B cell (primary cell): ENCODE measurements at regions not wholly inside any gene's neighbourhood (a gene's known extent, or its start where the extent isn't known, plus 50 kb on each side); places are given as distances from the start of the nearest gene placed in this dataset.
A peak's percentile ranks its signal among the peaks of the same experiment; 100 is the strongest.

Experiments used
- ATAC-seq: fragments of 200-7000 bp; cut with Tn5 transposase; one replicate; pipeline ENCODE4 v1.10.0; 2021; ENCODE audit warnings: low read depth, mild to moderate bottlenecking, moderate number of reproducible peaks, moderate library complexity
- CTCF ChIA-PET: fragments of 350-600 bp; sonication (Branson Sonifier 250); formaldehyde crosslinking; loops from one replicate; lab custom pipeline; 2021; ENCODE audit warnings: antibody characterized with exemption, inconsistent platforms; lab: Charles Lee
- POLR2A ChIA-PET: fragments of 350-600 bp; sonication (Branson Sonifier 250); formaldehyde crosslinking; loops from one replicate; lab custom pipeline; 2021; ENCODE audit warnings: antibody characterized with exemption; lab: Charles Lee
- DNase-seq: peaks from one replicate; pipeline ENCODE4 v3.0.0; 2013
- H2AFZ ChIP-seq: 2 replicates; pipeline ENCODE4 v1.6.1; 2012; ENCODE audit warnings: mild to moderate bottlenecking, low read depth, low read length; ENCODE audit not compliant: insufficient read depth, poor library complexity, severe bottlenecking
- H3K27ac ChIP-seq, 2 donors: 1 replicate in 1 of 2; 2 replicates in 1 of 2; pipeline ENCODE4 v1.5.1; 2012 to 2013; ENCODE audit warnings: low read length in 2 of 2, mild to moderate bottlenecking in 2 of 2, moderate library complexity in 1 of 2
- H3K27me3 ChIP-seq, 4 experiments: fragments of 200-600 bp in 1 of 4; sonication (generic) in 1 of 4; replicated peaks in 1 of 4; 1 replicate in 2 of 4; 2 replicates in 2 of 4; pipeline versions ENCODE4 v1.6.1 to v1.7.0; 2013 to 2016; ENCODE audit warnings: low read length in 3 of 4, mild to moderate bottlenecking in 2 of 4, mixed read lengths in 1 of 4, moderate library complexity in 1 of 4; ENCODE audit not compliant: insufficient read depth in 4 of 4, control insufficient read depth in 3 of 4; ENCODE audit errors: control extremely low read depth in 1 of 4
- H3K36me3 ChIP-seq, 2 experiments: replicated peaks in 1 of 2; 1 replicate in 1 of 2; 2 replicates in 1 of 2; pipeline versions ENCODE4 v1.6.1 to v1.7.1; 2013; ENCODE audit warnings: low read length in 1 of 2; ENCODE audit not compliant: insufficient read depth in 2 of 2, control insufficient read depth in 1 of 2; ENCODE audit errors: control extremely low read depth in 1 of 2, extremely low read depth in 1 of 2
- H3K4me1 ChIP-seq, 2 donors: fragments of 200-600 bp in 1 of 2; sonication (generic) in 1 of 2; 1 replicate in 1 of 2; 2 replicates in 1 of 2; pipeline versions ENCODE4 v1.5.1 to v1.6.1; 2013 to 2017; ENCODE audit warnings: low read length in 2 of 2; ENCODE audit not compliant: control insufficient read depth in 2 of 2, insufficient read depth in 2 of 2
- H3K4me2 ChIP-seq: replicated peaks from 2 replicates; pipeline ENCODE3; 2012; ENCODE audit warnings: mild to moderate bottlenecking, low read depth, low read length; ENCODE audit not compliant: poor library complexity, severe bottlenecking
- H3K4me3 ChIP-seq, 5 experiments: fragments of 200-600 bp in 1 of 5; sonication (generic) in 1 of 5; 1 replicate in 3 of 5; 2 replicates in 2 of 5; pipeline versions ENCODE4 v1.5.1 to v1.7.0; 2011 to 2016; ENCODE audit warnings: low read length in 4 of 5, mild to moderate bottlenecking in 4 of 5, low read depth in 2 of 5, control low read depth in 1 of 5, moderate library complexity in 1 of 5; ENCODE audit not compliant: insufficient read depth in 1 of 5; ENCODE audit errors: control extremely low read depth in 1 of 5, extremely low read depth in 1 of 5
- H3K79me2 ChIP-seq: fragments of 200-600 bp; sonication (generic); one replicate; pipeline ENCODE4 v1.6.0; 2016; ENCODE audit warnings: low read length; ENCODE audit not compliant: control insufficient read depth, insufficient read depth
- H3K9ac ChIP-seq: fragments of 200-600 bp; sonication (generic); 2 replicates; pipeline ENCODE4 v1.6.1; 2017; ENCODE audit warnings: mild to moderate bottlenecking, low read length, moderate library complexity
- H3K9me3 ChIP-seq, 3 donors: one replicate each; pipeline versions ENCODE4 v1.6.1 to v1.7.1; 2013; ENCODE audit warnings: low read length in 2 of 3; ENCODE audit not compliant: control insufficient read depth in 2 of 3, insufficient read depth in 1 of 3; ENCODE audit errors: control extremely low read depth in 1 of 3
- H4K20me1 ChIP-seq: 2 replicates; pipeline ENCODE4 v1.6.0; 2012; ENCODE audit warnings: mild to moderate bottlenecking, low read length; ENCODE audit not compliant: insufficient read depth, control insufficient read depth, poor library complexity, severe bottlenecking
- H3K27ac Mint-ChIP-seq: one replicate; pipeline ENCODE4 v1.8.0; 2021; ENCODE audit warnings: mixed read lengths
- H3K27me3 Mint-ChIP-seq: one replicate; pipeline ENCODE4 v1.8.0; 2021; ENCODE audit warnings: mixed read lengths
- H3K4me1 Mint-ChIP-seq: one replicate; pipeline ENCODE4 v1.8.0; 2021; ENCODE audit warnings: mixed read lengths
- H3K4me3 Mint-ChIP-seq: one replicate; pipeline ENCODE4 v1.8.0; 2021; ENCODE audit warnings: mixed read lengths
- H3K9me3 Mint-ChIP-seq: one replicate; pipeline ENCODE4 v1.8.0; 2022; ENCODE audit warnings: mixed read lengths; ENCODE audit not compliant: insufficient read depth
- EZH2 ChIP-seq: IDR thresholded peaks from 2 replicates; pipeline ENCODE4 v1.6.1; 2012; ENCODE audit warnings: borderline replicate concordance, low read depth, mild to moderate bottlenecking, moderate library complexity, low read length; ENCODE audit not compliant: insufficient read depth, poor library complexity, severe bottlenecking
- WGBS: methylation state at CpG from one replicate; pipeline ENCODE4 v1.1.5; 2013; ENCODE audit warnings: missing lambda C conversion rate; ENCODE audit not compliant: insufficient coverage; 5-methylcytosine and 5-hydroxymethylcytosine counted together
- intact Hi-C: fragments of 100-400 bp; cut with micrococcal nuclease; formaldehyde crosslinking; loops from one replicate; pipeline ENCODE4 v1.10.0; 2022
- TF ChIP-seq, protein P1 (sequence below): fragments of 200-600 bp; IDR thresholded peaks from one replicate; pipeline ENCODE4 v1.8.0; 2022; ENCODE audit warnings: antibody characterized with exemption, mild to moderate bottlenecking

DNA sequence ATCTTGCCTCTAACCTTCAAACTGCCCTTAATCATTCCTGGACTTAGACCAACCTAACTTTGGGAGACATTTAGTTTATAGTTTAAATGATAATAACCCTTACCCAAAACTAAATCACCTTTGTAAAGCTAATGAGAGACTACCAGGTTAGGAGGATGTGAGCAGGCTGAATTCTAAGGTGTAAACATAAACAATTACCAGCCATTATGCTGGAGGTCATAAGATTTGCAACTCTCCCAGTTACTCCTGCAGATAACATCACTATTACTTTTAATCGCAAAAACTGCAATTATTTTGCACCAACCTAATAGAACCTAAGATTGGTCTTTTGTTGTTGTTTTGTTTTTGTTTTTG, 86.5 kb upstream of the MSH6 start:
- peak overlapping the region in 1 of 2 donors; percentile 57 for H3K27ac ChIP-seq
- H3K4me2 ChIP-seq: peak overlapping the region; percentile 37
- peaks cover 65% of the 10 kb centered on the region for H3K4me1 Mint-ChIP-seq
- H3K27me3 ChIP-seq: no peaks in the 10 kb centered on the region
- peak overlapping the region; percentile 83 for H3K4me3 Mint-ChIP-seq
- no CpG with 5 or more reads among the region's 1 CpG for WGBS
- H3K9me3 Mint-ChIP-seq: no peaks in the 10 kb centered on the region
- no peaks in the 10 kb centered on the region for H3K9me3 ChIP-seq
- peak overlapping the region; percentile 61 for H3K27ac Mint-ChIP-seq
- intact Hi-C loops: loop anchor here (5.0 kb wide), 3 partner anchors 39 to 71 kb away; no protein-coding TSS in a partner anchor
- no peak overlapping the region for H2AFZ ChIP-seq
- POLR2A ChIA-PET: interaction anchor here (0.6 to 1.0 kb wide), 2 partner anchors 11 to 52 kb away, joined by 3 read pairs; no protein-coding TSS in a partner anchor
- no peaks in the 10 kb centered on the region for H4K20me1 ChIP-seq
- H3K27me3 Mint-ChIP-seq: no peaks in the 10 kb centered on the region
- no peak overlapping the region for H3K4me3 ChIP-seq
- H3K79me2 ChIP-seq: peaks cover 2% of the 10 kb centered on the region
- ATAC-seq (no peak), DNase-seq (no peak)
- TF ChIP-seq, protein P1, sequence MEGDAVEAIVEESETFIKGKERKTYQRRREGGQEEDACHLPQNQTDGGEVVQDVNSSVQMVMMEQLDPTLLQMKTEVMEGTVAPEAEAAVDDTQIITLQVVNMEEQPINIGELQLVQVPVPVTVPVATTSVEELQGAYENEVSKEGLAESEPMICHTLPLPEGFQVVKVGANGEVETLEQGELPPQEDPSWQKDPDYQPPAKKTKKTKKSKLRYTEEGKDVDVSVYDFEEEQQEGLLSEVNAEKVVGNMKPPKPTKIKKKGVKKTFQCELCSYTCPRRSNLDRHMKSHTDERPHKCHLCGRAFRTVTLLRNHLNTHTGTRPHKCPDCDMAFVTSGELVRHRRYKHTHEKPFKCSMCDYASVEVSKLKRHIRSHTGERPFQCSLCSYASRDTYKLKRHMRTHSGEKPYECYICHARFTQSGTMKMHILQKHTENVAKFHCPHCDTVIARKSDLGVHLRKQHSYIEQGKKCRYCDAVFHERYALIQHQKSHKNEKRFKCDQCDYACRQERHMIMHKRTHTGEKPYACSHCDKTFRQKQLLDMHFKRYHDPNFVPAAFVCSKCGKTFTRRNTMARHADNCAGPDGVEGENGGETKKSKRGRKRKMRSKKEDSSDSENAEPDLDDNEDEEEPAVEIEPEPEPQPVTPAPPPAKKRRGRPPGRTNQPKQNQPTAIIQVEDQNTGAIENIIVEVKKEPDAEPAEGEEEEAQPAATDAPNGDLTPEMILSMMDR: no peak
- TF ChIP-seq EZH2: no peak
- CTCF ChIA-PET: interaction anchor here (1.0 to 1.9 kb wide), 3 partner anchors 55 to 71 kb away, joined by 3 to 9 read pairs (median 3); no protein-coding TSS in a partner anchor
- H3K4me1 ChIP-seq: peaks cover 38 to 54% of the 10 kb centered on the region in 2 donors
- no peak overlapping the region for H3K9ac ChIP-seq
- H3K36me3 ChIP-seq: no peaks in the 10 kb centered on the region

DNA sequence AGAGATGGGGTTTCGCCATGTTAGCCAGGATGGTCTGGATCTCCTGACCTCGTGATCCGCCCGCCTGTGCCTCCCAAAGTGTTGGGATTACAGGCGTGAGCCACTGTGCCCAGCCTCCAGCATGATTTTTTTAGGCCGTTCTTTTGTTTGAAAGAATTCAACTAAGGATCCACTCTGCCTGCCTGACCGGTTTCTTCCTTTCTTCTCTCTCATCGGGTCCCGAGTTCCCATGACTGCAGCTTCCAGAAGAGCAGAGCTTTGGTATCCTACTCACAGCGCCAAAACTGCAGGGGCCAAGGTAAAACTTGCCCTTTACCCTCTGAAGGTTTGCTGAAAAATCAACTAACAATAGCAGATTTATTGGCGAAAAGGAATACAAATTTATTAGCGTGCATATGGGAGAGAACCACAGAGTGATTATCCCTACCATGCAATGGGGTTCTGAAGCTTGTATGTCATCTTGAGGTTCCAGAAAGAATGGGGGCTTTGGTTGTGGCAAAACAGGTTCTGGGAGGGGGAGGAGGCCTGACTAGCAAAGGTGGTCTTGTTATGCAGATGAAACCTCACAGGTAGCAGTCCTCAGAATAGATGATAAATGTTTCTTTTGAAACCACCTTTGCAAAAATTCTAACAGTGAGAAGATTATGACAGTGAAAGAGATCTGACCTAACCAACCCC, 87.0 kb upstream of the MSH6 start:
- Histone ChIP-seq H3K4me1 (peaks cover 34 to 48% of the 10 kb centered on the region in 2 donors), H4K20me1 (no peaks in the 10 kb centered on the region), H3K9me3 (peaks cover 0 to 3% (median 0%) of the 10 kb centered on the region in 3 donors), H3K36me3 (no peaks in the 10 kb centered on the region), H3K4me3 (peak overlapping the region in 1 of 5 experiments; percentile 14), H3K9ac (no peak overlapping the region), H3K79me2 (peaks cover 2% of the 10 kb centered on the region), H3K27me3 (no peaks in the 10 kb centered on the region), H3K27ac (peak overlapping the region in 1 of 2 donors; percentile 43), H3K4me2 (peak overlapping the region; percentile 42), H2AFZ (no peak overlapping the region)
- peak overlapping the region; percentile 27 for H3K27ac Mint-ChIP-seq
- H3K4me1 Mint-ChIP-seq: peaks cover 63% of the 10 kb centered on the region
- ATAC-seq (no peak), DNase-seq (no peak)
- ChIA-PET CTCF (interaction anchor here (1.0 to 1.9 kb wide), 5 partner anchors 55 to 361 kb away, joined by 3 to 9 read pairs (median 3); no protein-coding TSS in a partner anchor), POLR2A (interaction anchor here (0.9 to 1.1 kb wide), 3 partner anchors 12 to 172 kb away, joined by 3 read pairs; no protein-coding TSS in a partner anchor)
- intact Hi-C loops: loop anchor here (1.0 to 5.0 kb wide), 6 partner anchors 13 to 175 kb away; no protein-coding TSS in a partner anchor
- H3K9me3 Mint-ChIP-seq: no peaks in the 10 kb centered on the region
- H3K4me3 Mint-ChIP-seq: peak overlapping the region; percentile 83
- TF ChIP-seq, protein P1: no peak
- no peak for TF ChIP-seq EZH2
- 67% methylated on average over 9 of the region's 12 CpGs for WGBS
- no peaks in the 10 kb centered on the region for H3K27me3 Mint-ChIP-seq
